ENCODE measurements at regions not wholly inside any gene's neighbourhood (a gene's known extent, or its start where the extent isn't known, plus 50 kb on each side); places are given as distances from the start of the nearest gene placed in this dataset.

DNA sequence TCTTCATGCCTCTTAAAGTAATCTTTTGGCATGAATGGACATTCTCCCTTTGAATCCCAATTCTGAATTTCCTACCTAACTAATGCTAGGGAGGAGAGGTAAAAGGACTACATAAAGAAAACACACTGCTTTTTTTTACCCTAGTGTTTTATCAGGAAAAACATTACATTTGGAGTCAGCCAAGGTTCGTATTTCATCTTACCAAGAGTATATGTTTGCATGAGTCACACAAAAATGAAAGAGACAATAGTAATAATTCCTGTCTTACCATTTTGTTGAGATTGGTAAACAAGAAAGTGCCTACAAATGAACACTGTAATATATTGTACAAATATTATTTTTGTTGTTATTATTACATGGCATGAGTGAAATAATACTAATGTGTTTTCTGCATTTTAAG, 112.9 kb upstream of the WARS2 start:
- TF ChIP-seq, protein P1, sequence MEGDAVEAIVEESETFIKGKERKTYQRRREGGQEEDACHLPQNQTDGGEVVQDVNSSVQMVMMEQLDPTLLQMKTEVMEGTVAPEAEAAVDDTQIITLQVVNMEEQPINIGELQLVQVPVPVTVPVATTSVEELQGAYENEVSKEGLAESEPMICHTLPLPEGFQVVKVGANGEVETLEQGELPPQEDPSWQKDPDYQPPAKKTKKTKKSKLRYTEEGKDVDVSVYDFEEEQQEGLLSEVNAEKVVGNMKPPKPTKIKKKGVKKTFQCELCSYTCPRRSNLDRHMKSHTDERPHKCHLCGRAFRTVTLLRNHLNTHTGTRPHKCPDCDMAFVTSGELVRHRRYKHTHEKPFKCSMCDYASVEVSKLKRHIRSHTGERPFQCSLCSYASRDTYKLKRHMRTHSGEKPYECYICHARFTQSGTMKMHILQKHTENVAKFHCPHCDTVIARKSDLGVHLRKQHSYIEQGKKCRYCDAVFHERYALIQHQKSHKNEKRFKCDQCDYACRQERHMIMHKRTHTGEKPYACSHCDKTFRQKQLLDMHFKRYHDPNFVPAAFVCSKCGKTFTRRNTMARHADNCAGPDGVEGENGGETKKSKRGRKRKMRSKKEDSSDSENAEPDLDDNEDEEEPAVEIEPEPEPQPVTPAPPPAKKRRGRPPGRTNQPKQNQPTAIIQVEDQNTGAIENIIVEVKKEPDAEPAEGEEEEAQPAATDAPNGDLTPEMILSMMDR (IDR thresholded peaks at IDR 0.05; ENCODE audit: low read depth, low read length, poor library complexity, severe bottlenecking), result no peak
- no peak for TF ChIP-seq EZH2phosphoT487 (IDR thresholded peaks at IDR 0.05; ENCODE audit: borderline replicate concordance, low read length)

Data from DOHH2 (cell line).